ENCODE measurements at regions not wholly inside any gene's neighbourhood (a gene's known extent, or its start where the extent isn't known, plus 50 kb on each side); places are given as distances from the start of the nearest gene placed in this dataset.

GRCh38 chr5:91830361-91830953, 447.3 kb upstream of the ARRDC3 start:
- no peaks in the 10 kb centered on the region for H3F3A ChIP-seq (ENCODE audit: control insufficient read depth, insufficient read depth)
- no peaks in the 10 kb centered on the region for H3K9me3 ChIP-seq (ENCODE audit: control insufficient read depth, insufficient read depth, low read length)
- no peaks in the 10 kb centered on the region for H3K27me3 ChIP-seq (ENCODE audit: control insufficient read depth, low read length)
- TF ChIP-seq EZH2phosphoT487 (IDR thresholded peaks at IDR 0.05; ENCODE audit: borderline replicate concordance, low read length) (no peak), CTCF (IDR thresholded peaks at IDR 0.05; ENCODE audit: low read depth, low read length, poor library complexity, severe bottlenecking) (no peak)
- H3K4me2 ChIP-seq (ENCODE audit: low read length), result no peak overlapping the region
- no peaks in the 10 kb centered on the region for H4K20me1 ChIP-seq (ENCODE audit: control insufficient read depth, insufficient read depth, low read depth, low read length)
- H3K27ac ChIP-seq (ENCODE audit: low read depth, low read length), result no peak overlapping the region
- H3K4me1 ChIP-seq (ENCODE audit: control insufficient read depth, low read length), result no peaks in the 10 kb centered on the region
- H3K79me2 ChIP-seq (ENCODE audit: control insufficient read depth, low read length), result no peaks in the 10 kb centered on the region
- H3K9me2 ChIP-seq (replicated peaks; ENCODE audit: control insufficient read depth, low read length), result no peaks in the 10 kb centered on the region; the same call in 1 of the 2 replicates
- no peaks in the 10 kb centered on the region for H3K36me3 ChIP-seq (ENCODE audit: control insufficient read depth, low read length)
- no peak overlapping the region for H3K4me3 ChIP-seq (ENCODE audit: low read length)

GRCh38 chr5:91825618-91826017, 442.5 kb upstream of the ARRDC3 start:
- Histone ChIP-seq H3K4me2 (ENCODE audit: low read length) (no peak overlapping the region), H3K36me3 (ENCODE audit: control insufficient read depth, low read length) (no peaks in the 10 kb centered on the region), H3K79me2 (ENCODE audit: control insufficient read depth, low read length) (no peaks in the 10 kb centered on the region), H3K27ac (ENCODE audit: low read depth, low read length) (no peak overlapping the region), H3F3A (ENCODE audit: control insufficient read depth, insufficient read depth) (no peaks in the 10 kb centered on the region), H3K9me3 (ENCODE audit: control insufficient read depth, insufficient read depth, low read length) (no peaks in the 10 kb centered on the region), H4K20me1 (ENCODE audit: control insufficient read depth, insufficient read depth, low read depth, low read length) (no peaks in the 10 kb centered on the region), H3K9me2 (replicated peaks; ENCODE audit: control insufficient read depth, low read length) (no peaks in the 10 kb centered on the region), H3K4me1 (ENCODE audit: control insufficient read depth, low read length) (no peaks in the 10 kb centered on the region), H3K4me3 (ENCODE audit: low read length) (no peak overlapping the region), H3K27me3 (ENCODE audit: control insufficient read depth, low read length) (no peaks in the 10 kb centered on the region)
- no peak for TF ChIP-seq CTCF (IDR thresholded peaks at IDR 0.05; ENCODE audit: low read depth, low read length, poor library complexity, severe bottlenecking)
- no peak for TF ChIP-seq EZH2phosphoT487 (IDR thresholded peaks at IDR 0.05; ENCODE audit: borderline replicate concordance, low read length)

- Histone ChIP-seq H3K27me3 (ENCODE audit: control insufficient read depth, low read length) (no peaks in the 10 kb centered on the region), H3K36me3 (ENCODE audit: control insufficient read depth, low read length) (no peaks in the 10 kb centered on the region), H3K9me3 (ENCODE audit: control insufficient read depth, insufficient read depth, low read length) (no peaks in the 10 kb centered on the region), H3K4me3 (ENCODE audit: low read length) (no peak overlapping the region), H4K20me1 (ENCODE audit: control insufficient read depth, insufficient read depth, low read depth, low read length) (no peaks in the 10 kb centered on the region), H3K27ac (ENCODE audit: low read depth, low read length) (no peak overlapping the region), H3K4me1 (ENCODE audit: control insufficient read depth, low read length) (no peaks in the 10 kb centered on the region), H3K79me2 (ENCODE audit: control insufficient read depth, low read length) (no peaks in the 10 kb centered on the region), H3K9me2 (replicated peaks; ENCODE audit: control insufficient read depth, low read length) (no peaks in the 10 kb centered on the region), H3K4me2 (ENCODE audit: low read length) (no peak overlapping the region), H3F3A (ENCODE audit: control insufficient read depth, insufficient read depth) (no peaks in the 10 kb centered on the region)
- TF ChIP-seq EZH2phosphoT487 (IDR thresholded peaks at IDR 0.05; ENCODE audit: borderline replicate concordance, low read length), result no peak
- no peak for TF ChIP-seq CTCF (IDR thresholded peaks at IDR 0.05; ENCODE audit: low read depth, low read length, poor library complexity, severe bottlenecking)
Measured at GRCh38 chr5:91824406-91824805, 441.3 kb upstream of the ARRDC3 start.

All from DOHH2 (cell line).